Stomach (tissue), 4 donors: ENCODE measurements at regions not wholly inside any gene's neighbourhood (a gene's known extent, or its start where the extent isn't known, plus 50 kb on each side); places are given as distances from the start of the nearest gene placed in this dataset.

Experiments used
- CTCF ChIP-seq, 7 experiments: fragments of 450-650 bp in 4 of 7; fragments of 200-600 bp in 3 of 7; sonication (generic) in 3 of 7; IDR thresholded peaks; one replicate each; pipeline ENCODE4 v1.5.1; 2016 to 2019; ENCODE audit warnings: antibody characterized with exemption in 7 of 7, control low read depth in 2 of 7, mild to moderate bottlenecking in 1 of 7
- POLR2A ChIP-seq, 4 donors: fragments of 450-650 bp; IDR thresholded peaks; one replicate each; pipeline ENCODE4 v1.6.1; 2016; ENCODE audit warnings: antibody characterized with exemption in 4 of 4, control low read depth in 2 of 4, mild to moderate bottlenecking in 1 of 4, moderate library complexity in 1 of 4
- POLR2AphosphoS5 ChIP-seq, 3 donors: sonication (generic); formaldehyde crosslinking; IDR thresholded peaks; one replicate each; pipeline ENCODE4 v1.6.1; 2016; ENCODE audit warnings: antibody characterized with exemption in 3 of 3

GRCh38 chr6:139581485-139581865 lies 207.0 kb upstream of the CITED2 start:
- no peak for TF ChIP-seq CTCF (IDR thresholded peaks at IDR 0.05)
- no peak for TF ChIP-seq POLR2AphosphoS5 (IDR thresholded peaks at IDR 0.05)
- no peak for TF ChIP-seq POLR2A (IDR thresholded peaks at IDR 0.05)
